ENCODE measurements at regions not wholly inside any gene's neighbourhood (a gene's known extent, or its start where the extent isn't known, plus 50 kb on each side); places are given as distances from the start of the nearest gene placed in this dataset.
"Not testable (repeated sequence)": the region's sequence is repeated elsewhere in the genome, so short reads cannot be mapped to it uniquely, and the experiment has no call there.

- DNase-seq = no peak
- Mint-ChIP-seq H3K4me3 (no peak overlapping the region), H3K27ac (no peak overlapping the region), H3K9me3 (ENCODE audit: insufficient read depth) (no peaks in the 10 kb centered on the region), H3K27me3 (ENCODE audit: low read depth) (no peaks in the 10 kb centered on the region), H3K36me3 (ENCODE audit: low read depth) (no peaks in the 10 kb centered on the region), H3K4me1 (ENCODE audit: low read depth) (no peaks in the 10 kb centered on the region)
- POLR2A ChIA-PET = no interaction called here
- CTCF ChIA-PET = no interaction called here
- no peak for ATAC-seq
Observed at GRCh38 chrY:20643055-20643454, 67.5 kb downstream of the EIF1AY start.

GRCh38 chrY:20648265-20648664 lies 72.7 kb downstream of the EIF1AY start:
- CTCF ChIA-PET = interaction anchor here (0.9 kb wide), 1 partner anchor 72 kb away, joined by 3 read pairs; no protein-coding TSS in a partner anchor
- Mint-ChIP-seq H3K27ac (no peak overlapping the region), H3K4me3 (no peak overlapping the region), H3K4me1 (ENCODE audit: low read depth) (no peaks in the 10 kb centered on the region), H3K9me3 (ENCODE audit: insufficient read depth) (no peaks in the 10 kb centered on the region), H3K27me3 (ENCODE audit: low read depth) (no peaks in the 10 kb centered on the region), H3K36me3 (ENCODE audit: low read depth) (no peaks in the 10 kb centered on the region)
- no peak for DNase-seq
- no peak for ATAC-seq
- POLR2A ChIA-PET = no interaction called here

- H3K27ac Mint-ChIP-seq; H3K9me3 Mint-ChIP-seq (ENCODE audit: insufficient read depth); POLR2A ChIA-PET; ATAC-seq; DNase-seq; H3K27me3 Mint-ChIP-seq (ENCODE audit: low read depth); H3K4me1 Mint-ChIP-seq (ENCODE audit: low read depth); H3K4me3 Mint-ChIP-seq; H3K36me3 Mint-ChIP-seq (ENCODE audit: low read depth): not testable (repeated sequence)
- CTCF ChIA-PET = interaction anchor here (0.9 kb wide), 1 partner anchor 73 kb away, joined by 3 read pairs; no protein-coding TSS in a partner anchor
Observed at GRCh38 chrY:20648891-20649290, 73.3 kb downstream of the EIF1AY start.

GRCh38 chrY:20651481-20651880 lies 75.9 kb downstream of the EIF1AY start:
- H3K4me3 Mint-ChIP-seq = no peak overlapping the region
- no peak overlapping the region for H3K27ac Mint-ChIP-seq
- no peaks in the 10 kb centered on the region for H3K36me3 Mint-ChIP-seq (ENCODE audit: low read depth)
- DNase-seq (no peak), ATAC-seq (no peak)
- CTCF ChIA-PET = no interaction called here
- POLR2A ChIA-PET = no interaction called here
- H3K27me3 Mint-ChIP-seq (ENCODE audit: low read depth) = no peaks in the 10 kb centered on the region
- no peaks in the 10 kb centered on the region for H3K4me1 Mint-ChIP-seq (ENCODE audit: low read depth)
- no peaks in the 10 kb centered on the region for H3K9me3 Mint-ChIP-seq (ENCODE audit: insufficient read depth)

GRCh38 chrY:20659450-20659849 lies 83.9 kb downstream of the EIF1AY start:
- H3K36me3 Mint-ChIP-seq (ENCODE audit: low read depth) = no peaks in the 10 kb centered on the region
- no peaks in the 10 kb centered on the region for H3K9me3 Mint-ChIP-seq (ENCODE audit: insufficient read depth)
- DNase-seq (no peak), ATAC-seq (no peak)
- ChIA-PET CTCF (no interaction called here), POLR2A (no interaction called here)
- H3K4me3 Mint-ChIP-seq = no peak overlapping the region
- no peak overlapping the region for H3K27ac Mint-ChIP-seq
- H3K4me1 Mint-ChIP-seq (ENCODE audit: low read depth) = no peaks in the 10 kb centered on the region
- no peaks in the 10 kb centered on the region for H3K27me3 Mint-ChIP-seq (ENCODE audit: low read depth)

GRCh38 chrY:20662204-20662603 lies 86.6 kb downstream of the EIF1AY start:
- Mint-ChIP-seq H3K27me3 (ENCODE audit: low read depth) (no peaks in the 10 kb centered on the region), H3K36me3 (ENCODE audit: low read depth) (no peaks in the 10 kb centered on the region), H3K4me3 (no peak overlapping the region), H3K4me1 (ENCODE audit: low read depth) (no peaks in the 10 kb centered on the region), H3K27ac (no peak overlapping the region), H3K9me3 (ENCODE audit: insufficient read depth) (no peaks in the 10 kb centered on the region)
- no peak for DNase-seq
- no peak for ATAC-seq
- CTCF ChIA-PET = no interaction called here
- POLR2A ChIA-PET = no interaction called here

GRCh38 chrY:20664196-20664595 lies 88.6 kb downstream of the EIF1AY start:
- CTCF ChIA-PET = no interaction called here
- DNase-seq = no peak
- Mint-ChIP-seq H3K27me3 (ENCODE audit: low read depth) (no peaks in the 10 kb centered on the region), H3K27ac (no peak overlapping the region), H3K4me1 (ENCODE audit: low read depth) (no peaks in the 10 kb centered on the region), H3K36me3 (ENCODE audit: low read depth) (no peaks in the 10 kb centered on the region), H3K9me3 (ENCODE audit: insufficient read depth) (no peaks in the 10 kb centered on the region), H3K4me3 (no peak overlapping the region)
- ATAC-seq = no peak
- POLR2A ChIA-PET = no interaction called here

GRCh38 chrY:20665357-20665756 lies 89.8 kb downstream of the EIF1AY start:
- DNase-seq; H3K4me1 Mint-ChIP-seq (ENCODE audit: low read depth); H3K27ac Mint-ChIP-seq; H3K36me3 Mint-ChIP-seq (ENCODE audit: low read depth); CTCF ChIA-PET; H3K4me3 Mint-ChIP-seq; ATAC-seq; H3K9me3 Mint-ChIP-seq (ENCODE audit: insufficient read depth); H3K27me3 Mint-ChIP-seq (ENCODE audit: low read depth); POLR2A ChIA-PET: not testable (repeated sequence)

- DNase-seq (no peak), ATAC-seq (no peak)
- H3K27me3 Mint-ChIP-seq (ENCODE audit: low read depth) = no peaks in the 10 kb centered on the region
- no peaks in the 10 kb centered on the region for H3K9me3 Mint-ChIP-seq (ENCODE audit: insufficient read depth)
- ChIA-PET POLR2A (no interaction called here), CTCF (no interaction called here)
- H3K4me3 Mint-ChIP-seq = no peak overlapping the region
- peaks cover 5% of the 10 kb centered on the region for H3K4me1 Mint-ChIP-seq (ENCODE audit: low read depth)
- no peak overlapping the region for H3K27ac Mint-ChIP-seq
- no peaks in the 10 kb centered on the region for H3K36me3 Mint-ChIP-seq (ENCODE audit: low read depth)
Observed at GRCh38 chrY:20681935-20682334, 74.0 kb upstream of the RPS4Y2 start.

- Mint-ChIP-seq H3K27me3 (ENCODE audit: low read depth) (no peaks in the 10 kb centered on the region), H3K36me3 (ENCODE audit: low read depth) (no peaks in the 10 kb centered on the region), H3K9me3 (ENCODE audit: insufficient read depth) (no peaks in the 10 kb centered on the region), H3K27ac (no peak overlapping the region), H3K4me1 (ENCODE audit: low read depth) (peaks cover 6% of the 10 kb centered on the region), H3K4me3 (no peak overlapping the region)
- POLR2A ChIA-PET = no interaction called here
- DNase-seq (no peak), ATAC-seq (no peak)
- CTCF ChIA-PET = no interaction called here
Observed at GRCh38 chrY:20683371-20683770, 72.5 kb upstream of the RPS4Y2 start.

- ATAC-seq = no peak
- Mint-ChIP-seq H3K4me3 (no peak overlapping the region), H3K36me3 (ENCODE audit: low read depth) (no peaks in the 10 kb centered on the region), H3K27me3 (ENCODE audit: low read depth) (no peaks in the 10 kb centered on the region), H3K4me1 (ENCODE audit: low read depth) (peaks cover 6% of the 10 kb centered on the region), H3K27ac (no peak overlapping the region), H3K9me3 (ENCODE audit: insufficient read depth) (no peaks in the 10 kb centered on the region)
- ChIA-PET CTCF (no interaction called here), POLR2A (no interaction called here)
- no peak for DNase-seq
Observed at GRCh38 chrY:20686674-20687073, 69.2 kb upstream of the RPS4Y2 start.

All from activated CD8-positive, alpha-beta T cell treated with anti-CD3 and anti-CD28 coated beads, Interleukin-2, amount 10 ng/mL, durations not matched to agents 7 days and 5 days (primary cell).